Skeletal muscle satellite cell (primary cell): ENCODE measurements at regions not wholly inside any gene's neighbourhood (a gene's known extent, or its start where the extent isn't known, plus 50 kb on each side); places are given as distances from the start of the nearest gene placed in this dataset.

Experiments
- H3K27me3 ChIP-seq: 2 replicates; pipeline ENCODE4 v1.7.0; 2013; ENCODE audit warnings: low read length; ENCODE audit not compliant: control insufficient read depth, insufficient read depth
- H3K36me3 ChIP-seq: 2 replicates; pipeline ENCODE4 v1.7.0; 2013; ENCODE audit warnings: mild to moderate bottlenecking, control low read depth, low read length; ENCODE audit not compliant: insufficient read depth
- H3K4me1 ChIP-seq: 2 replicates; pipeline ENCODE4 v1.7.0; 2013; ENCODE audit warnings: low read length; ENCODE audit not compliant: control insufficient read depth, insufficient read depth
- H3K4me2 ChIP-seq: 2 replicates; pipeline ENCODE4 v1.7.0; 2013; ENCODE audit warnings: mild to moderate bottlenecking, low read length
- H3K4me3 ChIP-seq: 2 replicates; pipeline ENCODE4 v1.7.0; 2013; ENCODE audit warnings: low read length
- H3K9ac ChIP-seq: 2 replicates; pipeline ENCODE4 v1.7.0; 2013; ENCODE audit warnings: mild to moderate bottlenecking, low read depth, low read length, moderate library complexity
- H3K9me3 ChIP-seq: replicated peaks from 2 replicates; pipeline ENCODE4 v1.7.0; 2013; ENCODE audit warnings: mild to moderate bottlenecking, control low read depth, low read length

DNA sequence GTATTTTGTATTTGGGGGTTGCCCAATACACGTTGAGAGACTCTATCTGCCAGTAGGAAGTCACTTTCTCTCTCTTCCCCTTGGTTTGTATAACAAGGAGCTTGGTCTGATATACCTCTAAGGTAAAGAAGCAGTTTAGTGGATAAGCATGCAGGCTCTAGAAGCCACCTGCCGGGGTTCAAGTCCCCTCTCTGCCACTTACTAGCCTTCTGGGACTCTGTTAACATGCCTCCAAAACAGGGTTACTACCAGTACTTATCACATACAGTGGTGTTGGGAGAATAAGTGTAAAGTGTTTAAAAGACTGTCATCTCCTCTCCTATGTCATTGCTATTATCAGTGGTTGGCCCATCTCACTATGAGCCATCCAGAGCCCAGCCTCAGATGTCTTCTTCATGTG lies 156.1 kb upstream of the HS3ST3A1 start:
- Histone ChIP-seq H3K4me3 (no peak overlapping the region), H3K4me1 (no peaks in the 10 kb centered on the region), H3K27me3 (no peaks in the 10 kb centered on the region), H3K4me2 (no peak overlapping the region), H3K36me3 (no peaks in the 10 kb centered on the region), H3K9me3 (no peaks in the 10 kb centered on the region), H3K9ac (no peak overlapping the region)

DNA sequence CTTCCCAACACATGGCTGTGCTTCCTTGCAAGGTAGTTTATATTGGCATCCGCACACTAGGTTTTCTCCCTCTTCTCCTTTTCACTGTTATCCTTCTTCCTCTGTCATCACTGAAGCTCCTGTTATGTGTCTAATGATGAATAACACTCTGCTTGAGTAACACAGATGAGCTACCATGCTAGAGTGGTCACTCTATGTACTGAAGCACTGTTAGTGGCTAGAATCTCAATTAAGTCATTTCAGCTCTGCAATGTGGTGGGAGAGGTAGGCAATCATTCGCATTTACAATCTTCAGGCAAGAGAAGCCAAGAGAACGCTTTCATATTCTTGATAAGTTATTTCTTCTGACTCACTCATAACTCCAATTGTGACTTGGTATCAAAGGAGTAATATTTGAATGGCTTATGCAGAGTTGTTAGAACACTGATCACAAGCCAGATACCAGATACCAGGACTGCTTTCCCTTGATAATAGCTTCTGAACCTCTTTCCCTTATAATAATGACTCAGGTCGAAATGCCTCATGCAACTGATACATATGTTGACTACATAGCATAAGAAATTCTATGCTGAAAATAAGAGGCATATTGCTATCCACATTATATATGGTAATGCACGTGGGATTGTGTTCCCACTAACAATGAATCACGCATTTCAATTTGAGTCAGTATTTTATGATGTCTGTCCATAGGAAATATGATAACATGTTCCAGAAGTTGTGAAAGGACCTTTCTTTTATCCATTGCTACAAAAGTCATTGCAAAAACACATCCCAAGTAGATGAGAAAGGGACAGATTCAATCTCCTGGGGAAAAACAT lies 158.0 kb upstream of the HS3ST3A1 start:
- Histone ChIP-seq H3K4me1 (no peaks in the 10 kb centered on the region), H3K27me3 (no peaks in the 10 kb centered on the region), H3K4me3 (no peak overlapping the region), H3K36me3 (no peaks in the 10 kb centered on the region), H3K9ac (no peak overlapping the region), H3K9me3 (no peaks in the 10 kb centered on the region), H3K4me2 (no peak overlapping the region)

DNA sequence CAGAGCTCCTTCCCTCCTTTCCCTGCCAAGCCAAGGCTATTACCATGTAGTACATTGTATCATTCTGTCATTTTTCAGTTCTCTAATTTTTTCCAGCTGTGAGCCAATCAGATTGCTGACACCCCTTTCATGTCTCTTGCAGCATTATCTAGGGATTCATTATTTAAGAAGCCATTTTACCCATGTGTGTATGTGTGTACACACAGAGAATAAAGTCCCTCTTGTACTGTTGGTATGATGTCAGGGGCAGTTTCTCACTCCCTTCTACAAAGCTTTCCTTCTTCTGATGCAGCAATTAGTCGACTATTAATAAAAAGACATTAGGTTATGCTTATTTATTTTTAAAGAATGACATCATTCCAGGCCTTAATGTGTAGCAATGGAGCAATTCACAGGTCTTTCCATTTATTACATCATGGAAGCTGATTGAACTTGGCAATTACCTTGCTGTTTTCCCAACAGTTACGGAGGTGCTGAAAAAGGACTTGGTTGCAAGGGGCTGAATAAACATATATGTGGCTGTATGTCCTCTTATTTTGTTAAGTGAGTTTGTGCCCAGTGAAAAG lies 159.4 kb upstream of the HS3ST3A1 start:
- Histone ChIP-seq H3K27me3 (no peaks in the 10 kb centered on the region), H3K4me3 (no peak overlapping the region), H3K4me1 (no peaks in the 10 kb centered on the region)

DNA sequence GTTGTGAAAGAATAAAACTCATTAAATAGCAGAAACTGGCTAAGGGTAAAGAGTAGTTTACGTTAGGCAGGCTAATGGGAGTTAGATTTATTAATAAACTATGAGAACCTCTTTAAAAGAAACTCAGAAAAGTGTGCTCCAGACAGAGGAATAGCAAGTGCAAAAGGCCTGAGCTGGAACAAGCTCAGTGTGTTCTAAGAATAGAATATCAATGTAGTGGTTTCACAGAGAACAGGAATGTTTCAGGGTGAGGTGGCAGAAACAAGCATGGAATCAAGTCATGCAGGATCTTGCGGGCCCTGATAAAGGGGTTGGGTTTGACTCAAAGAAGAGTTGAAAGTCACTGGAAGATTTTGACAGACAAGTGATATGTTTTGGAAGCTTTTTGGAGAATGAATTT lies 164.0 kb upstream of the HS3ST3A1 start:
- H3K4me3 ChIP-seq = no peak overlapping the region
- H3K36me3 ChIP-seq = no peaks in the 10 kb centered on the region
- H3K4me1 ChIP-seq = no peaks in the 10 kb centered on the region
- no peak overlapping the region for H3K9ac ChIP-seq
- H3K9me3 ChIP-seq = no peaks in the 10 kb centered on the region
- no peaks in the 10 kb centered on the region for H3K27me3 ChIP-seq
- no peak overlapping the region for H3K4me2 ChIP-seq

More for the DNA sequence above, 159.4 kb upstream of the HS3ST3A1 start:
- Histone ChIP-seq H3K9me3 (no peaks in the 10 kb centered on the region), H3K4me2 (no peak overlapping the region), H3K36me3 (no peaks in the 10 kb centered on the region), H3K9ac (no peak overlapping the region)

DNA sequence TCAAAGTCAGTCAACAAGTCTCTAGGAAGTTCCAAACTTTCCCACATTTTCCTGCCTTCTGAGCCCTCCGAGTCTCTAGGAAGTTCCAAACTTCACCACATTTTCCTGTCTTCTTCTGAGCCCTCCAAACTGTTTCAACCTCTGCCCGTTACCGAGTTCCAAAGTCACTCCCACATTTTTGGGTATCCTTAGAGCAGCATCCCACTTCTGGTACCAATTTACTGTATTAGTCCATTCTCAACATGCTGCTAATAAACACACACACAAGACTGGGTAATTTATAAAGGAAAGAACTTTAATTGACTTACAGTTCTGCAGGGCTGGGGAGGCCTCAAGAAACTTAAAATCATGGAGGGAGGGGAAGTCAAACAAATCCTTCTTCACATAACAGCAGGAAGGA lies 169.0 kb upstream of the HS3ST3A1 start:
- Histone ChIP-seq H3K9ac (no peak overlapping the region), H3K27me3 (no peaks in the 10 kb centered on the region), H3K4me3 (no peak overlapping the region), H3K4me2 (no peak overlapping the region), H3K9me3 (no peaks in the 10 kb centered on the region), H3K36me3 (no peaks in the 10 kb centered on the region), H3K4me1 (no peaks in the 10 kb centered on the region)

DNA sequence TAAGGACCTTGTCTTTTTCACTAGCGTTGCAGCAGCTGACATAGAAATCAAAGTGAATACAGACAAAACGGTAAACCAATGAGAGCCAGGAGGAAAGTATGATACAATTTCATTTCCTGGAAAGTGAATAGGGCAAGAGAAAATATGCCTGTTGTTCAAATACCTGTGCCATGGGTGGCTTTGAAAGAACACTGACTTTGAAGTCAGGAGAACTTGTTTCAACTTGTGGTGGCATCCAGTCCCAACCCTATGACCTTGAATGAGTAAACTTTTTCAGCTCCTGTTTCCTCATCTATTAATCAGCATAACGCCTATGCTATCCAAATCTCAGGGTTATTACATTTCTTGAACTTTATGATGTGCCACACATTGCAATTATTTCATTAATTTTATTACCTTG lies 173.7 kb upstream of the HS3ST3A1 start:
- H3K4me3 ChIP-seq = no peak overlapping the region
- no peaks in the 10 kb centered on the region for H3K4me1 ChIP-seq
- no peaks in the 10 kb centered on the region for H3K36me3 ChIP-seq
- H3K4me2 ChIP-seq = no peak overlapping the region
- H3K9me3 ChIP-seq = no peaks in the 10 kb centered on the region
- no peaks in the 10 kb centered on the region for H3K27me3 ChIP-seq
- no peak overlapping the region for H3K9ac ChIP-seq

DNA sequence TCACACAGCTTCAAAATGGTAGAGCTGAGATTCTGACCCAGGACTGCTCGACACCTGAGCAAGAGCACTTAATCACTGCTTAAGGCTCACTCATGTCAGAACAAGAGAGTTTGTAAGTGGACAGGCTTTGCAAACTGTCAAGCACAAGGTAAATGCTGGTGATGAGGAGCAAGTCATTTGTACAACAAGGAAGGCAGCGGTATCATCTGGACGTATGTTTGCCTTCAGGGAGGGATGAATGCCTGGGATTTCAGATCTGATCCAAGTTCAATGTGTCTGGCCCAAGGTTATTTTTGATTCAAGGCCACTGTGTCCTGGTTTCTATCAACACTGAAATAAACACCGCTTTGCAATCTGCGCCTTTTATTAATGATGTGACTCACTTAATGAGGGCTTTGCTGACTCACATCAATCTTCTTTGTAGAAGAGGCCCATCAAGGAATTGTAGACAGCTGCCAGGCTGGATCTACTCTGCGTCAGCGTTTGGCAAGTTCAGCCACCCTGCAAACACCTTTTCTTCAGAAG lies 174.4 kb upstream of the HS3ST3A1 start:
- H3K4me2 ChIP-seq = no peak overlapping the region
- H3K36me3 ChIP-seq = no peaks in the 10 kb centered on the region
- no peak overlapping the region for H3K9ac ChIP-seq
- H3K4me1 ChIP-seq = no peaks in the 10 kb centered on the region
- H3K4me3 ChIP-seq = no peak overlapping the region
- H3K27me3 ChIP-seq = no peaks in the 10 kb centered on the region
- no peaks in the 10 kb centered on the region for H3K9me3 ChIP-seq

DNA sequence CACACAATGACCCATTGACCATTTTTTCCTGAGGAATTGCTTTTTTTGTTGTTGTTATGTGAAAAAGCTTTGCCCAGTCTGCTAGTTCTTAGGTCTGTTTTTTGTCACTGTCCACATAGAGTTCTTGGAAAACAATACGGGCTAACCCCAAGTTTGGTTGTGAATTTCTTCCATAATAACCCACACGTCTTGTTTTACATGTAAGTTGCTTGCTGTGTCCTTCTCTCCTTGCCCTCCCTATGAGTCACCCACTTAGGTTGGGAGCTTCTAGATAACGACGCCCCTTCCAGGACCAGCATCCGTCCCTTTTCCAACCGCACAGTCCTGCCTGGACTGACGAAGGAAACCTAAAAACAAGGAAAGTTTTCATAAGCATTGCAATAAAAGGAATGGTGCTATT lies 175.3 kb upstream of the HS3ST3A1 start:
- Histone ChIP-seq H3K9me3 (no peaks in the 10 kb centered on the region), H3K36me3 (no peaks in the 10 kb centered on the region), H3K4me1 (no peaks in the 10 kb centered on the region), H3K4me3 (no peak overlapping the region), H3K27me3 (no peaks in the 10 kb centered on the region), H3K9ac (no peak overlapping the region), H3K4me2 (no peak overlapping the region)

DNA sequence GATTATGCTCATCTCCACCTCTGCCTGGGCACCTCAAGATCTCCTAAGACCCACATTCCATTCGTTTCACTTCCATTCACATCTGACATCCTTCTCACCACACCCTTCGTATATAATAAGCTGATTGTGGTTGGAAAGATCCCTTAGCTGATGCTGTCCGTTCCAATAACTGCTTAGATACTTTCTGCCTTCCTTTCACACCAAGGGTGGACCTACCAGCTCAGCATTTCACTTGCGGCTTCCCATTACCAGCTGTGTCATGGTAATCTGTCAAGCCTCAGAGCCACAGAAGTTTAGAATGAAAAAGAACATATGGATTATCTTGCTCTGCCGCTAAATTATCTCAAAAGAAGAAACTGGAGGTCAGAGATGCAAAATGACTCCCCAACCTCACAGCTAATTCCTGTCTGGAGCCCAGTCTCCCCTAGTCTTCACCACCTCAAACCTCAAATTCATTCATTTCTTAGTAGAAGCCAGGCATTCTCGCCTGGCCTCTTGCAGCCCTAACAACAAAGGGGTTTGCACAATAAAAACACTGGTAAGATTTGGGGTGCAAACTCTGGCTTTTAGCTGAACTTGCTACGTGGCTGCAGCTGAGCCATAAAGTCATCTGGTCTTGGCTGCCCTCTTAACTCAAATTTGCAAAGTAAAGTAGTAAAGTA lies 182.8 kb upstream of the HS3ST3A1 start:
- H3K4me2 ChIP-seq = no peak overlapping the region
- H3K36me3 ChIP-seq = no peaks in the 10 kb centered on the region
- no peak overlapping the region for H3K9ac ChIP-seq
- H3K4me1 ChIP-seq = no peaks in the 10 kb centered on the region
- H3K4me3 ChIP-seq = no peak overlapping the region
- H3K9me3 ChIP-seq = no peaks in the 10 kb centered on the region
- no peaks in the 10 kb centered on the region for H3K27me3 ChIP-seq

DNA sequence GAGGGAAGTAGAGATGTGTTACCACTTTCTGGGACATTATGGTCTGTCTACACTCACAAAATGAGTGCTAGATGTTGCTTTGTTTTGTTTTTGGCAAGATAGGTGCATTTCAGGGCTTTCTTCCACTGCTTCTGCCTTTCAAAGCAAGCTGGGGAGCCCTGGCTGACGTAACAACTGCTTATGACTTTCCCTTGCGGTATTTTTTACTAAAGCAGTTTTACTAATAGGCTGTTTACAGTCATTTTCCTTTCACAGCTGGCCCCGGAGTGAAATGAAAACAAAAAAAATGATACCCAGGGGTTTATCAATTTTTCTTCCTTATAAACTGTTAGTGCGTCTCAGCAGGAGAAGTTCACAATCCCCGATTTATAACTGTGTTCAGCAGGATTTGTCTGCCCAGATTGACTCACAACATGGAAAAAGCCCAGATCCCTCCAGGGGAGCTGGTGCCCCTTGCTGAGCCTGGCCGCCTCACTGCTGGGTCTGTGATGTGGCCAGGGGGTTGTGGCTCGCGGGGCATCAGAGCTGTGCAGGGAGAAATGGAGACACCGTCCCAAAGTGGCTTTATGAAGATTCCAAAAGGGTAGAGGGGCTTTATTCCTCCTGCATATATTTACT lies 184.4 kb upstream of the HS3ST3A1 start:
- H3K9ac ChIP-seq = no peak overlapping the region
- no peak overlapping the region for H3K4me3 ChIP-seq
- H3K4me1 ChIP-seq = no peaks in the 10 kb centered on the region
- H3K27me3 ChIP-seq = no peaks in the 10 kb centered on the region
- no peaks in the 10 kb centered on the region for H3K36me3 ChIP-seq
- no peaks in the 10 kb centered on the region for H3K9me3 ChIP-seq
- no peak overlapping the region for H3K4me2 ChIP-seq

DNA sequence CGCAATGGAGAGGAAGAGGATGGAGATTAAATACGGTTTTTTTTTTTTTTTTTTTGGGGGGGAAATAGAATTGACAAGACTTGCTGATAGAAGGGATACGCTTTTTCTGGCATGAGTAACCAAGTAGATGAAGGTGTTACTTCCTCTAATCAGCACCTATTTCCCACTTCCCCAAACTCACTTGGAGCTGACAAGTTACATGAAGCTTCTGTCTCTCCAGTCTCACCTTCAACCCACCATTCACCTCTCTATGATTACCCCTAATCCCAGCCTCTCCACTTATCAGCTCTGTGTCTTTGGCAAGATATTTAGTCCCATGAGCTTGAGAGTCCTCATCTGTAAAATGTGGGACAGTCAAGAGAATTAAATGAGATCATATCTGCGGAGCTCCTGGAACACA lies 185.9 kb upstream of the HS3ST3A1 start:
- Histone ChIP-seq H3K4me3 (no peak overlapping the region), H3K9ac (no peak overlapping the region), H3K27me3 (no peaks in the 10 kb centered on the region), H3K9me3 (no peaks in the 10 kb centered on the region), H3K4me1 (no peaks in the 10 kb centered on the region), H3K4me2 (no peak overlapping the region), H3K36me3 (no peaks in the 10 kb centered on the region)
